A673 (cell line): ENCODE measurements at regions not wholly inside any gene's neighbourhood (a gene's known extent, or its start where the extent isn't known, plus 50 kb on each side); places are given as distances from the start of the nearest gene placed in this dataset.

Experiments used
- EZH2 ChIP-seq: fragments of 200-600 bp; sonication (generic); IDR thresholded peaks from 2 replicates; pipeline ENCODE4 v1.6.1; 2017; ENCODE audit warnings: borderline replicate concordance, low read depth, mild to moderate bottlenecking, mixed read lengths, antibody characterized with exemption, low read length; ENCODE audit not compliant: poor library complexity, severe bottlenecking
- TF ChIP-seq, protein P1 (sequence below): fragments of 300-800, 200-600 bp; sonication (generic); conservative IDR thresholded peaks from 2 replicates; pipeline ENCODE4 v1.5.1; 2017; ENCODE audit warnings: low read depth, mild to moderate bottlenecking, antibody characterized with exemption, low read length, moderate library complexity, mixed read lengths

DNA sequence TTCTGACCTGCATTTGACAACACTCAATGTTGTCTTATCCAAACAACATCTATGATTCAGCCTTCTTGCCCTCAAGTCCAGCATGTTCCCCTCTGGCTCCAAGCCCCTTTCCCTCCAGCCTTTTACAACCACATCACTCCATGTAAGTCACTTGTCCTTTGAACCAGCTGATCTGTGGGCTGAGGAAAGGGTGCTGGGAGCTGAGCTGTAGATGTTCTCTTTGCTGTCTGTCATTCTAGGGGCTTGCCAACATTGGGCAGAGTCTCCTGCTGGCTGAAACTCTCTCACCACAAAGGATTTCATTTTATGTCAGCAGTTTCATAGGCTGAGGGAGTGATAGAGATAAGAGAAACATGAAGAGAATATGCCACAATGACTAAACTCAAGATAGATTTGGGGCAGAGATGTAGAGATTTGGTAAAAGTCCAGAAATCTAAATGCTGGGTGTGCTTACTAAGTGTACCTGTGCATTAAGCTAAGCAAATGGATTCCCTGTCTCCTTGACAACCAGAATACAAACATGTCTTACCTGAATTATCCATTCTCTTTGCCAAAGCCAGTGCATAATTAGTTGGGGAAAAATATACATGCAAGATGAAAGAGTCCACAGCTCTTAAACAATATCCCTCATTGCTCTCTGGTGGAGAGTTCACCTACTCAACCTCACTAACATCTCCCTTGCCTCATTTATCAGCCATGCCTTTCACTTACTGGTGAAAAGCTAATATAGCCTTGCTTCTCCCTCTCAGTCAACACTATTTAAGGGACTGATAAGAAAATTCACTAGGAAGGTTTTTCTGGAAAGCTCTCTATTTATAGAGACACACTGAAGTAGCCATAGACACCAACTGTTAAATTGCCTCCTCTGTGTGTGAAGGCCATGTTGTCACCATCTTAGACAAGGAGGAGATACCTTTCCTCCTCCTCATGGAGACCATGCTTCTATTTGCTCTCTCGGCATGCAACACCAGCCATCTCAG lies 175.5 kb upstream of the SERP2 start:
- TF ChIP-seq, protein P1, sequence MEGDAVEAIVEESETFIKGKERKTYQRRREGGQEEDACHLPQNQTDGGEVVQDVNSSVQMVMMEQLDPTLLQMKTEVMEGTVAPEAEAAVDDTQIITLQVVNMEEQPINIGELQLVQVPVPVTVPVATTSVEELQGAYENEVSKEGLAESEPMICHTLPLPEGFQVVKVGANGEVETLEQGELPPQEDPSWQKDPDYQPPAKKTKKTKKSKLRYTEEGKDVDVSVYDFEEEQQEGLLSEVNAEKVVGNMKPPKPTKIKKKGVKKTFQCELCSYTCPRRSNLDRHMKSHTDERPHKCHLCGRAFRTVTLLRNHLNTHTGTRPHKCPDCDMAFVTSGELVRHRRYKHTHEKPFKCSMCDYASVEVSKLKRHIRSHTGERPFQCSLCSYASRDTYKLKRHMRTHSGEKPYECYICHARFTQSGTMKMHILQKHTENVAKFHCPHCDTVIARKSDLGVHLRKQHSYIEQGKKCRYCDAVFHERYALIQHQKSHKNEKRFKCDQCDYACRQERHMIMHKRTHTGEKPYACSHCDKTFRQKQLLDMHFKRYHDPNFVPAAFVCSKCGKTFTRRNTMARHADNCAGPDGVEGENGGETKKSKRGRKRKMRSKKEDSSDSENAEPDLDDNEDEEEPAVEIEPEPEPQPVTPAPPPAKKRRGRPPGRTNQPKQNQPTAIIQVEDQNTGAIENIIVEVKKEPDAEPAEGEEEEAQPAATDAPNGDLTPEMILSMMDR: no peak
- no peak for TF ChIP-seq EZH2
